ENCODE measurements at regions not wholly inside any gene's neighbourhood (a gene's known extent, or its start where the extent isn't known, plus 50 kb on each side); places are given as distances from the start of the nearest gene placed in this dataset.

DNA sequence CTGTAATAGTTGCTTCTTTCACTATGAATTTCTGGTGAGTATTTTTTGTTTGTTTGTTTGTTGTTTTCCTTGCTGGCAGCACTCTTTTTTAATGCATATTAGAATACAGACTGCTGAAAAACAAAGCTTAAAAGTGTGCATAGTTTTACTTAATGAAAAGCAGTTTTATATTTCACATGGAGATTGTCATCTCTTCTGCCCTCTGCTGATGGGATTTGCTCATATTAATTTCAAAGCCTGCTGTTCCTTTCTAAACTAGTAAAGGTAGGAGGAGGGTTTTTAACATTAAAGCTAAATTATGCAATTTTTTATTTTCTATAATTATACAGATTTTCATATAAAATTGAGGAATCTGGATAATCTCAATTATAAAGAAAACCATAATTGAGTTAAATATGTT, 692.6 kb upstream of the SLITRK1 start:
- 0 out of 3 replicates have a peak, but pooled peaks cover 3% of the 10 kb centered on the region for H3K4me1 Mint-ChIP-seq
- DNase-seq (ENCODE audit: low spot score) = no peak
- Histone ChIP-seq H3K27ac (ENCODE audit: low read depth) (no peak overlapping the region), H3K4me1 (ENCODE audit: insufficient read depth) (no peaks in the 10 kb centered on the region; the same call in 1 of the 2 replicates), H3K36me3 (ENCODE audit: insufficient read depth) (no peaks in the 10 kb centered on the region), H3K4me3 (no peak overlapping the region), H3K79me2 (replicated peaks; ENCODE audit: insufficient read depth) (no peaks in the 10 kb centered on the region), H4K20me1 (replicated peaks; ENCODE audit: insufficient read depth) (no peaks in the 10 kb centered on the region), H3F3A (replicated peaks; ENCODE audit: low read depth) (no peaks in the 10 kb centered on the region), H3K4me2 (no peak overlapping the region), H3K9me2 (ENCODE audit: insufficient read depth) (no peaks in the 10 kb centered on the region; the same call in 1 of the 2 replicates), H2AFZ (no peak overlapping the region), H3K27me3 (ENCODE audit: insufficient read depth) (no peaks in the 10 kb centered on the region)
- H3K4me3 Mint-ChIP-seq = no peak overlapping the region
- ATAC-seq = no peak
- H3K27ac Mint-ChIP-seq = peak overlapping the region; percentile 57; the same call in 1 of the 2 replicates
- 0 out of 3 replicates have a peak, but pooled peaks cover 4% of the 10 kb centered on the region for H3K36me3 Mint-ChIP-seq (ENCODE audit: low read depth)
- TF ChIP-seq, protein P1, sequence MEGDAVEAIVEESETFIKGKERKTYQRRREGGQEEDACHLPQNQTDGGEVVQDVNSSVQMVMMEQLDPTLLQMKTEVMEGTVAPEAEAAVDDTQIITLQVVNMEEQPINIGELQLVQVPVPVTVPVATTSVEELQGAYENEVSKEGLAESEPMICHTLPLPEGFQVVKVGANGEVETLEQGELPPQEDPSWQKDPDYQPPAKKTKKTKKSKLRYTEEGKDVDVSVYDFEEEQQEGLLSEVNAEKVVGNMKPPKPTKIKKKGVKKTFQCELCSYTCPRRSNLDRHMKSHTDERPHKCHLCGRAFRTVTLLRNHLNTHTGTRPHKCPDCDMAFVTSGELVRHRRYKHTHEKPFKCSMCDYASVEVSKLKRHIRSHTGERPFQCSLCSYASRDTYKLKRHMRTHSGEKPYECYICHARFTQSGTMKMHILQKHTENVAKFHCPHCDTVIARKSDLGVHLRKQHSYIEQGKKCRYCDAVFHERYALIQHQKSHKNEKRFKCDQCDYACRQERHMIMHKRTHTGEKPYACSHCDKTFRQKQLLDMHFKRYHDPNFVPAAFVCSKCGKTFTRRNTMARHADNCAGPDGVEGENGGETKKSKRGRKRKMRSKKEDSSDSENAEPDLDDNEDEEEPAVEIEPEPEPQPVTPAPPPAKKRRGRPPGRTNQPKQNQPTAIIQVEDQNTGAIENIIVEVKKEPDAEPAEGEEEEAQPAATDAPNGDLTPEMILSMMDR (conservative IDR thresholded peaks at IDR 0.05; ENCODE audit: low read depth in 2 of 2) = peak in 1 of 2 experiments; percentile 33; a peak in 2 of 4 replicates
- no peak for TF ChIP-seq ZNF114 (CRISPR knock-in tag; IDR thresholded peaks at IDR 0.05)
- TF ChIP-seq, protein P2, sequence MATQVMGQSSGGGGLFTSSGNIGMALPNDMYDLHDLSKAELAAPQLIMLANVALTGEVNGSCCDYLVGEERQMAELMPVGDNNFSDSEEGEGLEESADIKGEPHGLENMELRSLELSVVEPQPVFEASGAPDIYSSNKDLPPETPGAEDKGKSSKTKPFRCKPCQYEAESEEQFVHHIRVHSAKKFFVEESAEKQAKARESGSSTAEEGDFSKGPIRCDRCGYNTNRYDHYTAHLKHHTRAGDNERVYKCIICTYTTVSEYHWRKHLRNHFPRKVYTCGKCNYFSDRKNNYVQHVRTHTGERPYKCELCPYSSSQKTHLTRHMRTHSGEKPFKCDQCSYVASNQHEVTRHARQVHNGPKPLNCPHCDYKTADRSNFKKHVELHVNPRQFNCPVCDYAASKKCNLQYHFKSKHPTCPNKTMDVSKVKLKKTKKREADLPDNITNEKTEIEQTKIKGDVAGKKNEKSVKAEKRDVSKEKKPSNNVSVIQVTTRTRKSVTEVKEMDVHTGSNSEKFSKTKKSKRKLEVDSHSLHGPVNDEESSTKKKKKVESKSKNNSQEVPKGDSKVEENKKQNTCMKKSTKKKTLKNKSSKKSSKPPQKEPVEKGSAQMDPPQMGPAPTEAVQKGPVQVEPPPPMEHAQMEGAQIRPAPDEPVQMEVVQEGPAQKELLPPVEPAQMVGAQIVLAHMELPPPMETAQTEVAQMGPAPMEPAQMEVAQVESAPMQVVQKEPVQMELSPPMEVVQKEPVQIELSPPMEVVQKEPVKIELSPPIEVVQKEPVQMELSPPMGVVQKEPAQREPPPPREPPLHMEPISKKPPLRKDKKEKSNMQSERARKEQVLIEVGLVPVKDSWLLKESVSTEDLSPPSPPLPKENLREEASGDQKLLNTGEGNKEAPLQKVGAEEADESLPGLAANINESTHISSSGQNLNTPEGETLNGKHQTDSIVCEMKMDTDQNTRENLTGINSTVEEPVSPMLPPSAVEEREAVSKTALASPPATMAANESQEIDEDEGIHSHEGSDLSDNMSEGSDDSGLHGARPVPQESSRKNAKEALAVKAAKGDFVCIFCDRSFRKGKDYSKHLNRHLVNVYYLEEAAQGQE (IDR thresholded peaks at IDR 0.05; ENCODE audit: unreplicated experiment) = no peak
- no peak for TF ChIP-seq EZH2 (IDR thresholded peaks at IDR 0.05; ENCODE audit: low read depth, unreplicated experiment)
- 0 out of 3 replicates have a peak, but pooled peaks cover 3% of the 10 kb centered on the region for H3K9me3 Mint-ChIP-seq
- H3K27me3 Mint-ChIP-seq (ENCODE audit: insufficient read depth, low read depth, poor library complexity) = no peaks in the 10 kb centered on the region

DNA sequence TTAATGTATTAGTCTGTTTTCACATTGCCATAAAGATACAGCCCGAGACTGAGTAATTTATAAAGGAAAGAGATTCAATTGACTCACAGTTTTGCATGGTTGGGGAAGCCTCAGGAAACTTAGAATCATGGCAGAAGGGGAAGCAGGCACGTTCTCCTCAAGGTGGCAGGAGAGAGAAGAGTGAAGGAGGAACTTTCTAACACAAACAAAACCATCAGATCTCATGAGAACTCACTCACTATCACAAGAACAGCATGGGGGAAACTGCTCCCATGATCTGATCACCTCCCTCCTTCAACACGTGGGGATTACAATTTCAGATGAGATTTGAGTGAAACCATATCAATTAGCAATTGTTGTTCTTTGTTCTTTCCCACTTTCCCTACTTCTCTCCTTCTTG, 689.0 kb upstream of the SLITRK1 start:
- Histone ChIP-seq H3K4me3 (no peak overlapping the region), H3K9me2 (ENCODE audit: insufficient read depth) (no peaks in the 10 kb centered on the region), H3K4me2 (no peak overlapping the region), H3K27me3 (ENCODE audit: insufficient read depth) (no peaks in the 10 kb centered on the region), H3F3A (replicated peaks; ENCODE audit: low read depth) (no peaks in the 10 kb centered on the region), H3K36me3 (ENCODE audit: insufficient read depth) (no peaks in the 10 kb centered on the region), H4K20me1 (replicated peaks; ENCODE audit: insufficient read depth) (no peaks in the 10 kb centered on the region), H3K79me2 (replicated peaks; ENCODE audit: insufficient read depth) (no peaks in the 10 kb centered on the region), H3K27ac (ENCODE audit: low read depth) (no peak overlapping the region), H2AFZ (peak overlapping the region; percentile 3; the same call in 1 of the 2 replicates), H3K4me1 (ENCODE audit: insufficient read depth) (no peaks in the 10 kb centered on the region; the same call in 1 of the 2 replicates)
- Mint-ChIP-seq H3K27me3 (ENCODE audit: insufficient read depth, low read depth, poor library complexity) (no peaks in the 10 kb centered on the region), H3K9me3 (no peaks in the 10 kb centered on the region), H3K4me1 (0 out of 3 replicates have a peak, but pooled peaks cover 3% of the 10 kb centered on the region), H3K36me3 (ENCODE audit: low read depth) (no peaks in the 10 kb centered on the region), H3K27ac (no peak overlapping the region), H3K4me3 (no peak overlapping the region)
- ATAC-seq (no peak; the same call in 2 of the 3 replicates), DNase-seq (ENCODE audit: low spot score) (peak; percentile 52)
- TF ChIP-seq, protein P3, sequence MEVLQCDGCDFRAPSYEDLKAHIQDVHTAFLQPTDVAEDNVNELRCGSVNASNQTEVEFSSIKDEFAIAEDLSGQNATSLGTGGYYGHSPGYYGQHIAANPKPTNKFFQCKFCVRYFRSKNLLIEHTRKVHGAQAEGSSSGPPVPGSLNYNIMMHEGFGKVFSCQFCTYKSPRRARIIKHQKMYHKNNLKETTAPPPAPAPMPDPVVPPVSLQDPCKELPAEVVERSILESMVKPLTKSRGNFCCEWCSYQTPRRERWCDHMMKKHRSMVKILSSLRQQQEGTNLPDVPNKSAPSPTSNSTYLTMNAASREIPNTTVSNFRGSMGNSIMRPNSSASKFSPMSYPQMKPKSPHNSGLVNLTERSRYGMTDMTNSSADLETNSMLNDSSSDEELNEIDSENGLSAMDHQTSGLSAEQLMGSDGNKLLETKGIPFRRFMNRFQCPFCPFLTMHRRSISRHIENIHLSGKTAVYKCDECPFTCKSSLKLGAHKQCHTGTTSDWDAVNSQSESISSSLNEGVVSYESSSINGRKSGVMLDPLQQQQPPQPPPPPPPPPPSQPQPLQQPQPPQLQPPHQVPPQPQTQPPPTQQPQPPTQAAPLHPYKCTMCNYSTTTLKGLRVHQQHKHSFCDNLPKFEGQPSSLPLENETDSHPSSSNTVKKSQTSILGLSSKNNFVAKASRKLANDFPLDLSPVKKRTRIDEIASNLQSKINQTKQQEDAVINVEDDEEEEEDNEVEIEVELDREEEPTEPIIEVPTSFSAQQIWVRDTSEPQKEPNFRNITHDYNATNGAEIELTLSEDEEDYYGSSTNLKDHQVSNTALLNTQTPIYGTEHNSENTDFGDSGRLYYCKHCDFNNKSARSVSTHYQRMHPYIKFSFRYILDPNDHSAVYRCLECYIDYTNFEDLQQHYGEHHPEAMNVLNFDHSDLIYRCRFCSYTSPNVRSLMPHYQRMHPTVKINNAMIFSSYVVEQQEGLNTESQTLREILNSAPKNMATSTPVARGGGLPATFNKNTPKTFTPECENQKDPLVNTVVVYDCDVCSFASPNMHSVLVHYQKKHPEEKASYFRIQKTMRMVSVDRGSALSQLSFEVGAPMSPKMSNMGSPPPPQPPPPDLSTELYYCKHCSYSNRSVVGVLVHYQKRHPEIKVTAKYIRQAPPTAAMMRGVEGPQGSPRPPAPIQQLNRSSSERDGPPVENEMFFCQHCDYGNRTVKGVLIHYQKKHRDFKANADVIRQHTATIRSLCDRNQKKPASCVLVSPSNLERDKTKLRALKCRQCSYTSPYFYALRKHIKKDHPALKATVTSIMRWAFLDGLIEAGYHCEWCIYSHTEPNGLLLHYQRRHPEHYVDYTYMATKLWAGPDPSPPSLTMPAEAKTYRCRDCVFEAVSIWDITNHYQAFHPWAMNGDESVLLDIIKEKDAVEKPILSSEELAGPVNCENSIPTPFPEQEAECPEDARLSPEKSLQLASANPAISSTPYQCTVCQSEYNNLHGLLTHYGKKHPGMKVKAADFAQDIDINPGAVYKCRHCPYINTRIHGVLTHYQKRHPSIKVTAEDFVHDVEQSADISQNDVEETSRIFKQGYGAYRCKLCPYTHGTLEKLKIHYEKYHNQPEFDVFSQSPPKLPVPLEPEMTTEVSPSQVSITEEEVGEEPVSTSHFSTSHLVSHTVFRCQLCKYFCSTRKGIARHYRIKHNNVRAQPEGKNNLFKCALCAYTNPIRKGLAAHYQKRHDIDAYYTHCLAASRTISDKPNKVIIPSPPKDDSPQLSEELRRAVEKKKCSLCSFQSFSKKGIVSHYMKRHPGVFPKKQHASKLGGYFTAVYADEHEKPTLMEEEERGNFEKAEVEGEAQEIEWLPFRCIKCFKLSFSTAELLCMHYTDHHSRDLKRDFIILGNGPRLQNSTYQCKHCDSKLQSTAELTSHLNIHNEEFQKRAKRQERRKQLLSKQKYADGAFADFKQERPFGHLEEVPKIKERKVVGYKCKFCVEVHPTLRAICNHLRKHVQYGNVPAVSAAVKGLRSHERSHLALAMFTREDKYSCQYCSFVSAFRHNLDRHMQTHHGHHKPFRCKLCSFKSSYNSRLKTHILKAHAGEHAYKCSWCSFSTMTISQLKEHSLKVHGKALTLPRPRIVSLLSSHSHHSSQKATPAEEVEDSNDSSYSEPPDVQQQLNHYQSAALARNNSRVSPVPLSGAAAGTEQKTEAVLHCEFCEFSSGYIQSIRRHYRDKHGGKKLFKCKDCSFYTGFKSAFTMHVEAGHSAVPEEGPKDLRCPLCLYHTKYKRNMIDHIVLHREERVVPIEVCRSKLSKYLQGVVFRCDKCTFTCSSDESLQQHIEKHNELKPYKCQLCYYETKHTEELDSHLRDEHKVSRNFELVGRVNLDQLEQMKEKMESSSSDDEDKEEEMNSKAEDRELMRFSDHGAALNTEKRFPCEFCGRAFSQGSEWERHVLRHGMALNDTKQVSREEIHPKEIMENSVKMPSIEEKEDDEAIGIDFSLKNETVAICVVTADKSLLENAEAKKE (CRISPR knock-in tag; IDR thresholded peaks at IDR 0.05) = no peak
- TF ChIP-seq, protein P1 (conservative IDR thresholded peaks at IDR 0.05; ENCODE audit: low read depth in 2 of 2) = peak; percentile 47 to 64
